HG02610 (cell line): ENCODE measurements at regions not wholly inside any gene's neighbourhood (a gene's known extent, or its start where the extent isn't known, plus 50 kb on each side); places are given as distances from the start of the nearest gene placed in this dataset.
"Not testable (repeated sequence)": the region's sequence is repeated elsewhere in the genome, so short reads cannot be mapped to it uniquely, and the experiment has no call there.

ENCODE experiments used
- ATAC-seq: cut with Tn5 transposase; IDR thresholded peaks from one replicate; pipeline ENCODE4 v1.9.1; 2021; ENCODE audit warnings: mild to moderate bottlenecking, moderate library complexity; ENCODE audit not compliant: unreplicated experiment

GRCh38 chr11:92045301-92045700 lies 179.3 kb upstream of the FAT3 start:
- ATAC-seq, result no peak

GRCh38 chr11:92035488-92035887 lies 189.1 kb upstream of the FAT3 start:
- ATAC-seq, result no peak

GRCh38 chr11:92027136-92027535 lies 197.5 kb upstream of the FAT3 start:
- ATAC-seq, result not testable (repeated sequence)

GRCh38 chr11:92026664-92027063 lies 198.0 kb upstream of the FAT3 start:
- ATAC-seq, result no peak

- no peak for ATAC-seq
Observed at GRCh38 chr11:92024788-92025187, 199.8 kb upstream of the FAT3 start.

GRCh38 chr11:92022499-92022898 lies 202.1 kb upstream of the FAT3 start:
- no peak for ATAC-seq

- no peak for ATAC-seq
Observed at GRCh38 chr11:92018332-92018731, 206.3 kb upstream of the FAT3 start.

- ATAC-seq, result no peak
Observed at GRCh38 chr11:92008249-92008648, 216.4 kb upstream of the FAT3 start.

GRCh38 chr11:92002568-92002967 lies 222.1 kb upstream of the FAT3 start:
- no peak for ATAC-seq

GRCh38 chr11:91998481-91998880 lies 226.1 kb upstream of the FAT3 start:
- no peak for ATAC-seq

- no peak for ATAC-seq
Observed at GRCh38 chr11:91997226-91997625, 227.4 kb upstream of the FAT3 start.

- ATAC-seq, result no peak
Observed at GRCh38 chr11:91996526-91996925, 228.1 kb upstream of the FAT3 start.

- not testable (repeated sequence) for ATAC-seq
Observed at GRCh38 chr11:91988443-91988842, 236.2 kb upstream of the FAT3 start.

- no peak for ATAC-seq
Observed at GRCh38 chr11:91986218-91986617, 238.4 kb upstream of the FAT3 start.

GRCh38 chr11:91984033-91984584 lies 240.5 kb upstream of the FAT3 start:
- no peak for ATAC-seq

- no peak for ATAC-seq
Observed at GRCh38 chr11:91981995-91982394, 242.6 kb upstream of the FAT3 start.

GRCh38 chr11:91979775-91980174 lies 244.8 kb upstream of the FAT3 start:
- no peak for ATAC-seq

GRCh38 chr11:91978747-91979146 lies 245.9 kb upstream of the FAT3 start:
- ATAC-seq, result no peak

GRCh38 chr11:91972665-91973266 lies 251.9 kb upstream of the FAT3 start:
- ATAC-seq, result no peak

- ATAC-seq, result no peak
Observed at GRCh38 chr11:91970624-91971023, 254.0 kb upstream of the FAT3 start.

GRCh38 chr11:91969486-91969885 lies 255.1 kb upstream of the FAT3 start:
- ATAC-seq, result no peak

- no peak for ATAC-seq
Observed at GRCh38 chr11:91967691-91968045, 256.9 kb upstream of the FAT3 start.

GRCh38 chr11:91967026-91967690 lies 257.5 kb upstream of the FAT3 start:
- ATAC-seq, result no peak
